IMR-90 (cell line): ENCODE measurements at regions not wholly inside any gene's neighbourhood (a gene's known extent, or its start where the extent isn't known, plus 50 kb on each side); places are given as distances from the start of the nearest gene placed in this dataset.
A peak's percentile ranks its signal among the peaks of the same experiment; 100 is the strongest.

Experiments
- ATAC-seq: fragments of 200-7000 bp; cut with Tn5 transposase; 2 replicates; pipeline ENCODE4 v1.9.1; 2020; ENCODE audit warnings: low read depth, mild to moderate bottlenecking, moderate library complexity
- BruUV-seq: library from RNA; stranded (reverse); fragments of 400-500 nt; replicated peaks from 2 replicates; lab custom pipeline; 2021; lab: Mats Ljungman, UMichigan
- CTCF ChIA-PET: fragments of 300-600 bp; formaldehyde crosslinking; extraction: SDS; loops from one replicate; lab custom pipeline; 2021; ENCODE audit warnings: antibody characterized with exemption; lab: Yijun Ruan, JAX
- POLR2A ChIA-PET: fragments of 300-600 bp; sonication (Branson Sonifier 250); formaldehyde crosslinking; loops from one replicate; lab custom pipeline; 2022; ENCODE audit warnings: antibody characterized with exemption; ENCODE audit not compliant: unreplicated experiment; lab: Charles Lee
- DNase-seq: peaks from one replicate; pipeline ENCODE4 v3.0.0; 2013
- H2AFZ ChIP-seq: replicated peaks from 2 replicates; pipeline ENCODE3; 2013; ENCODE audit warnings: low read length, mild to moderate bottlenecking; ENCODE audit not compliant: poor library complexity
- H2AK5ac ChIP-seq: 2 replicates; pipeline ENCODE4 v1.6.1; 2013; ENCODE audit warnings: low read depth, low read length, inconsistent platforms
- H2AK9ac ChIP-seq: replicated peaks from 2 replicates; pipeline ENCODE3; 2013; ENCODE audit warnings: mild to moderate bottlenecking, low read depth, low read length, moderate library complexity; ENCODE audit not compliant: poor library complexity
- H2BK120ac ChIP-seq: 2 replicates; pipeline ENCODE4 v1.6.1; 2013; ENCODE audit warnings: low read depth, low read length, inconsistent platforms
- H2BK15ac ChIP-seq: 3 replicates; pipeline ENCODE4 v1.6.1; 2013; ENCODE audit warnings: low read depth, low read length, inconsistent platforms
- H2BK20ac ChIP-seq: 2 replicates; pipeline ENCODE4 v1.6.1; 2013; ENCODE audit warnings: low read depth, mild to moderate bottlenecking, inconsistent platforms, low read length, moderate library complexity
- H2BK5ac ChIP-seq: 2 replicates; pipeline ENCODE4 v1.6.1; 2013; ENCODE audit warnings: mild to moderate bottlenecking, low read depth, low read length, inconsistent platforms; ENCODE audit not compliant: poor library complexity, severe bottlenecking
- H3K14ac ChIP-seq: replicated peaks from 2 replicates; pipeline ENCODE4 v1.6.1; 2013; ENCODE audit warnings: low read depth, low read length, inconsistent platforms
- H3K18ac ChIP-seq: 2 replicates; pipeline ENCODE4 v1.6.1; 2013; ENCODE audit warnings: low read depth, low read length, control low read depth
- H3K23ac ChIP-seq: 2 replicates; pipeline ENCODE4 v1.6.1; 2013; ENCODE audit warnings: low read depth, low read length, inconsistent platforms
- H3K27ac ChIP-seq: 2 replicates; pipeline ENCODE4 v1.5.1; 2013; ENCODE audit warnings: mild to moderate bottlenecking, control low read depth, low read length; ENCODE audit not compliant: insufficient read depth
- H3K27me3 ChIP-seq: 2 replicates; pipeline ENCODE4 v1.6.1; 2013; ENCODE audit warnings: low read length; ENCODE audit not compliant: control insufficient read depth, insufficient read depth
- H3K36me3 ChIP-seq: 2 replicates; pipeline ENCODE4 v1.6.1; 2013; ENCODE audit warnings: low read length, mixed read lengths; ENCODE audit not compliant: control insufficient read depth, insufficient read depth
- H3K4ac ChIP-seq: 2 replicates; pipeline ENCODE4 v1.6.1; 2013; ENCODE audit warnings: low read depth, low read length, inconsistent platforms
- H3K4me1 ChIP-seq: 2 replicates; pipeline ENCODE4 v1.6.1; 2013; ENCODE audit warnings: low read length, mixed read lengths; ENCODE audit not compliant: control insufficient read depth, insufficient read depth
- H3K4me2 ChIP-seq: 2 replicates; pipeline ENCODE4 v1.6.1; 2013; ENCODE audit warnings: low read depth, mild to moderate bottlenecking, control low read depth, low read length, moderate library complexity
- H3K4me3 ChIP-seq: 2 replicates; pipeline ENCODE4 v1.5.1; 2013; ENCODE audit warnings: low read depth, mild to moderate bottlenecking, control low read depth, low read length, moderate library complexity; ENCODE audit not compliant: insufficient read depth
- H3K56ac ChIP-seq: 2 replicates; pipeline ENCODE4 v1.6.1; 2013; ENCODE audit warnings: low read length, inconsistent platforms; ENCODE audit not compliant: insufficient read depth; ENCODE audit errors: extremely low read depth
- H3K79me1 ChIP-seq, 2 experiments: 2 replicates each; pipeline ENCODE4 v1.6.1; 2013; ENCODE audit warnings: low read length in 2 of 2, inconsistent platforms in 1 of 2, low read depth in 1 of 2
- H3K9ac ChIP-seq: 2 replicates; pipeline ENCODE4 v1.6.1; 2013; ENCODE audit warnings: low read depth, low read length, control low read depth
- H3K9me1 ChIP-seq: 2 replicates; pipeline ENCODE4 v1.6.1; 2013; ENCODE audit warnings: low read length, inconsistent platforms; ENCODE audit not compliant: insufficient read depth
- H3K9me3 ChIP-seq: 2 replicates; pipeline ENCODE4 v1.6.1; 2013; ENCODE audit warnings: low read length; ENCODE audit not compliant: control insufficient read depth, insufficient read depth
- H4K20me1 ChIP-seq: 2 replicates; pipeline ENCODE4 v1.6.1; 2013; ENCODE audit warnings: low read length, inconsistent platforms; ENCODE audit not compliant: insufficient read depth
- H4K5ac ChIP-seq: 2 replicates; pipeline ENCODE4 v1.6.1; 2013; ENCODE audit warnings: mild to moderate bottlenecking, low read depth, low read length, control low read depth
- H4K8ac ChIP-seq, 2 experiments: 2 replicates each; pipeline ENCODE4 v1.6.1; 2013; ENCODE audit warnings: low read depth in 2 of 2, low read length in 2 of 2, control low read depth in 1 of 2, inconsistent platforms in 1 of 2
- H4K91ac ChIP-seq: 2 replicates; pipeline ENCODE4 v1.6.1; 2013; ENCODE audit warnings: low read depth, low read length, inconsistent platforms; ENCODE audit not compliant: insufficient read depth
- FOS ChIP-seq: fragments of 150-350 bp; IDR thresholded peaks from 2 replicates; pipeline ENCODE4 v1.6.1; 2016; ENCODE audit warnings: low read depth, low read length
- MAFK ChIP-seq: IDR thresholded peaks from 2 replicates; pipeline ENCODE4 v1.6.1; 2012; ENCODE audit warnings: low read depth, low read length, improper control_type of control experiment
- MXI1 ChIP-seq: IDR thresholded peaks from 2 replicates; pipeline ENCODE4 v1.6.1; 2012; ENCODE audit warnings: low read depth, mild to moderate bottlenecking, low read length, moderate library complexity, borderline replicate concordance
- POLR2A ChIP-seq: IDR thresholded peaks from 2 replicates; pipeline ENCODE4 v1.6.1; 2012; ENCODE audit warnings: mild to moderate bottlenecking, low read depth, low read length
- RAD21 ChIP-seq: IDR thresholded peaks from 2 replicates; pipeline ENCODE4 v1.6.1; 2012; ENCODE audit warnings: low read length, improper control_type of control experiment
- RCOR1 ChIP-seq: IDR thresholded peaks from 2 replicates; pipeline ENCODE4 v1.6.1; 2012; ENCODE audit warnings: mild to moderate bottlenecking, low read length, improper control_type of control experiment; ENCODE audit not compliant: insufficient replicate concordance
- WGBS, 2 experiments: methylation state at CpG; one replicate each; pipeline versions ENCODE4 v1.1.5 to v1.1.7; 2013; ENCODE audit warnings: missing lambda C conversion rate in 2 of 2; ENCODE audit not compliant: insufficient read length in 1 of 2; ENCODE audit errors: extremely low coverage in 2 of 2; 5-methylcytosine and 5-hydroxymethylcytosine counted together
- dilution Hi-C: fragments of 300-500 bp; cut with HindIII; formaldehyde crosslinking; loops from one replicate; pipeline ENCODE4 v1.14.3; 2018; ENCODE audit warnings: low sequenced_read_pairs; ENCODE audit not compliant: unreplicated experiment
- in situ Hi-C: fragments of 300-500 bp; cut with MboI; formaldehyde crosslinking; loops from 3 replicates; pipeline ENCODE4 v1.14.3; 2019; ENCODE audit warnings: low sequenced_read_pairs, inconsistent platforms, mixed read lengths
- intact Hi-C: fragments of 100-400 bp; cut with micrococcal nuclease; formaldehyde crosslinking; loops from 2 replicates; pipeline ENCODE4 v1.10.0; 2022
- TF ChIP-seq, protein P1 (sequence below): conservative IDR thresholded peaks from 2 replicates; pipeline ENCODE4 v1.5.1; 2012; ENCODE audit warnings: mild to moderate bottlenecking, low read depth, low read length, improper control_type of control experiment

DNA sequence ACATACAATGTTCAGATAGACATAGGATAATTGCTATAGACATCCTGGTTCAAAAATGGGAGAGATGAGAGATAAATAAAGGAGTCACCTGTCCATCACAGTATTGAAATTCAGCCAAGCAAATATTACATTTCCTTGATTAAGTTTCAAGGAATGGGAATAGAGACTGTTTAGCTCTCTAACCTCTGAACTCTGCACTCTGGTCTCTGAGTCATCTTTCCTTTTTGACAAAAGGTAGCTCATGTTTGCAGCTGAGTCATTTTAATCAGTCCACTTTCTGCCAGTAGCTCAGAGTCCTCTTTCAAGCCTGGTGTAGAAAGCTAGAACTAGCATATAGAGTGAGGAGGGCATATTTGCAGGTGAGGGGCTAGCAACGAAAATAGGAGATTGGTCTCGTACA, 51.4 kb upstream of the GJA8 start:
- no peak overlapping the region for H2BK20ac ChIP-seq
- no peak overlapping the region for H2AK5ac ChIP-seq
- no peak overlapping the region for H3K4me3 ChIP-seq
- no peak overlapping the region for H2BK5ac ChIP-seq
- TF ChIP-seq RCOR1 (no peak), MAFK (no peak), MXI1 (no peak), RAD21 (no peak), FOS (no peak), POLR2A (no peak)
- TF ChIP-seq, protein P1, sequence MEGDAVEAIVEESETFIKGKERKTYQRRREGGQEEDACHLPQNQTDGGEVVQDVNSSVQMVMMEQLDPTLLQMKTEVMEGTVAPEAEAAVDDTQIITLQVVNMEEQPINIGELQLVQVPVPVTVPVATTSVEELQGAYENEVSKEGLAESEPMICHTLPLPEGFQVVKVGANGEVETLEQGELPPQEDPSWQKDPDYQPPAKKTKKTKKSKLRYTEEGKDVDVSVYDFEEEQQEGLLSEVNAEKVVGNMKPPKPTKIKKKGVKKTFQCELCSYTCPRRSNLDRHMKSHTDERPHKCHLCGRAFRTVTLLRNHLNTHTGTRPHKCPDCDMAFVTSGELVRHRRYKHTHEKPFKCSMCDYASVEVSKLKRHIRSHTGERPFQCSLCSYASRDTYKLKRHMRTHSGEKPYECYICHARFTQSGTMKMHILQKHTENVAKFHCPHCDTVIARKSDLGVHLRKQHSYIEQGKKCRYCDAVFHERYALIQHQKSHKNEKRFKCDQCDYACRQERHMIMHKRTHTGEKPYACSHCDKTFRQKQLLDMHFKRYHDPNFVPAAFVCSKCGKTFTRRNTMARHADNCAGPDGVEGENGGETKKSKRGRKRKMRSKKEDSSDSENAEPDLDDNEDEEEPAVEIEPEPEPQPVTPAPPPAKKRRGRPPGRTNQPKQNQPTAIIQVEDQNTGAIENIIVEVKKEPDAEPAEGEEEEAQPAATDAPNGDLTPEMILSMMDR = no peak
- no peak overlapping the region for H4K8ac ChIP-seq
- H3K27ac ChIP-seq = no peak overlapping the region
- POLR2A ChIA-PET = no interaction called here
- no peak overlapping the region for H3K4ac ChIP-seq
- H4K20me1 ChIP-seq = no peaks in the 10 kb centered on the region
- no peak overlapping the region for H4K91ac ChIP-seq
- H3K79me1 ChIP-seq = no peaks in the 10 kb centered on the region
- no peak overlapping the region for H3K14ac ChIP-seq
- no CpG with 5 or more reads among the region's 2 CpGs for WGBS, 2 experiments
- no peak overlapping the region for H2AK9ac ChIP-seq
- dilution Hi-C loops (no loop called here), in situ Hi-C loops (no loop called here), intact Hi-C loops (no loop called here)
- ATAC-seq = no peak
- H2BK120ac ChIP-seq = no peak overlapping the region
- no peak overlapping the region for H2AFZ ChIP-seq
- no TSS peak for BruUV-seq
- H3K4me2 ChIP-seq = no peak overlapping the region
- no peak overlapping the region for H3K9ac ChIP-seq
- no peak overlapping the region for H2BK15ac ChIP-seq
- H3K27me3 ChIP-seq = no peaks in the 10 kb centered on the region
- H3K56ac ChIP-seq = no peak overlapping the region
- no peaks in the 10 kb centered on the region for H3K36me3 ChIP-seq
- H3K9me3 ChIP-seq = no peaks in the 10 kb centered on the region
- CTCF ChIA-PET = no interaction called here
- H4K5ac ChIP-seq = no peak overlapping the region
- H3K9me1 ChIP-seq = no peaks in the 10 kb centered on the region
- no peak overlapping the region for H3K18ac ChIP-seq
- DNase-seq = peak; percentile 13
- H3K23ac ChIP-seq = no peak overlapping the region
- H3K4me1 ChIP-seq = no peaks in the 10 kb centered on the region
